Adrenal gland (tissue), 5 donors: ENCODE measurements at regions not wholly inside any gene's neighbourhood (a gene's known extent, or its start where the extent isn't known, plus 50 kb on each side); places are given as distances from the start of the nearest gene placed in this dataset.

Experiments
- POLR2A ChIP-seq, 2 donors: fragments of 450-650 bp; IDR thresholded peaks; one replicate each; pipeline ENCODE4 v1.6.1; 2017; ENCODE audit warnings: antibody characterized with exemption in 2 of 2, mild to moderate bottlenecking in 2 of 2, moderate library complexity in 1 of 2
- TF ChIP-seq, protein P1 (sequence below), 6 experiments: fragments of 450-650 bp in 4 of 6; fragments of 200-600 bp in 2 of 6; sonication (generic) in 1 of 6; IDR thresholded peaks; 1 replicate in 5 of 6; 2 replicates in 1 of 6; pipeline versions ENCODE4 v1.5.1 to v1.8.0; 2016 to 2021; ENCODE audit warnings: antibody characterized with exemption in 6 of 6, mild to moderate bottlenecking in 2 of 6, moderate library complexity in 1 of 6
- donor health status: DM: no; HTN: no; CAD: no.

DNA sequence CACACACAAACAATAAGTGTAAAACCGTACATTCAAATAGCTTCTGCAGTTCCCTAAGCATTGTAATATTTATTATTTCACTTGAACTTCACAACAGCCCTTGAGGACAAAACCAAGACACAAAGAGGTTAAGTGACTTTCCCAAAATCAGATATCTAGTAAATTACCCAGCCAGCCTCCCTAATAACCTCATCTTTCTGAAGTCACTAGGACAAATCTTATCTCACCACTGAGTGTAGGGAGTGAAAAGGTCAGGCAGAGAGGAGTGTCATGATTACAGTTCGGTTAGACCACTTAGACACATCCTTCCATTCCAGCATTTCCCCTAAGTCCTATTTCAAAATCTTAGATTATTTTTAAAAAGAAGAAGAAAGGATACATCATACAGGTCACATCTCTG is 377.3 kb upstream of the NFIA start:
- TF ChIP-seq, protein P1, sequence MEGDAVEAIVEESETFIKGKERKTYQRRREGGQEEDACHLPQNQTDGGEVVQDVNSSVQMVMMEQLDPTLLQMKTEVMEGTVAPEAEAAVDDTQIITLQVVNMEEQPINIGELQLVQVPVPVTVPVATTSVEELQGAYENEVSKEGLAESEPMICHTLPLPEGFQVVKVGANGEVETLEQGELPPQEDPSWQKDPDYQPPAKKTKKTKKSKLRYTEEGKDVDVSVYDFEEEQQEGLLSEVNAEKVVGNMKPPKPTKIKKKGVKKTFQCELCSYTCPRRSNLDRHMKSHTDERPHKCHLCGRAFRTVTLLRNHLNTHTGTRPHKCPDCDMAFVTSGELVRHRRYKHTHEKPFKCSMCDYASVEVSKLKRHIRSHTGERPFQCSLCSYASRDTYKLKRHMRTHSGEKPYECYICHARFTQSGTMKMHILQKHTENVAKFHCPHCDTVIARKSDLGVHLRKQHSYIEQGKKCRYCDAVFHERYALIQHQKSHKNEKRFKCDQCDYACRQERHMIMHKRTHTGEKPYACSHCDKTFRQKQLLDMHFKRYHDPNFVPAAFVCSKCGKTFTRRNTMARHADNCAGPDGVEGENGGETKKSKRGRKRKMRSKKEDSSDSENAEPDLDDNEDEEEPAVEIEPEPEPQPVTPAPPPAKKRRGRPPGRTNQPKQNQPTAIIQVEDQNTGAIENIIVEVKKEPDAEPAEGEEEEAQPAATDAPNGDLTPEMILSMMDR (IDR thresholded peaks at IDR 0.05), result no peak
- TF ChIP-seq POLR2A (IDR thresholded peaks at IDR 0.05), result no peak
